Stomach (tissue), 4 donors: ENCODE measurements at regions not wholly inside any gene's neighbourhood (a gene's known extent, or its start where the extent isn't known, plus 50 kb on each side); places are given as distances from the start of the nearest gene placed in this dataset.

Source experiments
- POLR2A ChIP-seq, 4 donors: fragments of 450-650 bp; IDR thresholded peaks; one replicate each; pipeline ENCODE4 v1.6.1; 2016; ENCODE audit warnings: antibody characterized with exemption in 4 of 4, control low read depth in 2 of 4, mild to moderate bottlenecking in 1 of 4, moderate library complexity in 1 of 4
- TF ChIP-seq, protein P1 (sequence below), 7 experiments: fragments of 450-650 bp in 4 of 7; fragments of 200-600 bp in 3 of 7; sonication (generic) in 3 of 7; IDR thresholded peaks; one replicate each; pipeline ENCODE4 v1.5.1; 2016 to 2019; ENCODE audit warnings: antibody characterized with exemption in 7 of 7, control low read depth in 2 of 7, mild to moderate bottlenecking in 1 of 7

DNA sequence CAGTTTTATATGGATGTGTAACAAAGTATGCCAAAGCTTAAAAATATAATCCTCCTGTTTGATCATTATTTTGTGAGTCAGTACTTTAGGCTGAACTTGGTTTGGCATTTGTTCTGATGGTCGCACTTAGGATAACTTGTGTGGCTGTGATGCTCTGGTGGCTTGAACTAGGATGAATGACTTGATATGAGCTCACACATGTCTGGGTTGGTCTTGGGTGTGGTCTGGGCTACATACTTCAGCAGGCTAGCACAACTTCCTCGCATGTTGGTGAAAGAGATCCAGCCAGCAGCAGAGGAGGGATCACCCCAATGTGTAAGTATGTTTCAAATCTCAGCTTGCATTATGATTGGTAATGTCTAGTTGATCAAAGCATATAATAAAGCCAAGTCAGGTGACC, 969.1 kb upstream of the PCDH9 start:
- TF ChIP-seq, protein P1, sequence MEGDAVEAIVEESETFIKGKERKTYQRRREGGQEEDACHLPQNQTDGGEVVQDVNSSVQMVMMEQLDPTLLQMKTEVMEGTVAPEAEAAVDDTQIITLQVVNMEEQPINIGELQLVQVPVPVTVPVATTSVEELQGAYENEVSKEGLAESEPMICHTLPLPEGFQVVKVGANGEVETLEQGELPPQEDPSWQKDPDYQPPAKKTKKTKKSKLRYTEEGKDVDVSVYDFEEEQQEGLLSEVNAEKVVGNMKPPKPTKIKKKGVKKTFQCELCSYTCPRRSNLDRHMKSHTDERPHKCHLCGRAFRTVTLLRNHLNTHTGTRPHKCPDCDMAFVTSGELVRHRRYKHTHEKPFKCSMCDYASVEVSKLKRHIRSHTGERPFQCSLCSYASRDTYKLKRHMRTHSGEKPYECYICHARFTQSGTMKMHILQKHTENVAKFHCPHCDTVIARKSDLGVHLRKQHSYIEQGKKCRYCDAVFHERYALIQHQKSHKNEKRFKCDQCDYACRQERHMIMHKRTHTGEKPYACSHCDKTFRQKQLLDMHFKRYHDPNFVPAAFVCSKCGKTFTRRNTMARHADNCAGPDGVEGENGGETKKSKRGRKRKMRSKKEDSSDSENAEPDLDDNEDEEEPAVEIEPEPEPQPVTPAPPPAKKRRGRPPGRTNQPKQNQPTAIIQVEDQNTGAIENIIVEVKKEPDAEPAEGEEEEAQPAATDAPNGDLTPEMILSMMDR (IDR thresholded peaks at IDR 0.05) = no peak
- TF ChIP-seq POLR2A (IDR thresholded peaks at IDR 0.05) = no peak
